ENCODE measurements at regions not wholly inside any gene's neighbourhood (a gene's known extent, or its start where the extent isn't known, plus 50 kb on each side); places are given as distances from the start of the nearest gene placed in this dataset.
A peak's percentile ranks its signal among the peaks of the same experiment; 100 is the strongest.

- H3K36me3 ChIP-seq (replicated peaks) = no peaks in the 10 kb centered on the region
- no peak overlapping the region for H3K4me3 ChIP-seq
- no peak for DNase-seq (ENCODE audit: low spot score in 2 of 2)
- peaks cover 10% of the 10 kb centered on the region for H3K27me3 ChIP-seq (ENCODE audit: low read depth)
- H3K9me3 ChIP-seq = no peaks in the 10 kb centered on the region
- H3K4me1 ChIP-seq = no peaks in the 10 kb centered on the region
- in situ Hi-C loops (cut with MboI; ENCODE audit: low sequenced_read_pairs) = no loop called here
Measured at GRCh38 chr4:77413766-77414165, 191.9 kb upstream of the CXCL13 start.

- H3K9me3 ChIP-seq = no peaks in the 10 kb centered on the region
- H3K27me3 ChIP-seq (ENCODE audit: low read depth) = peaks cover 10% of the 10 kb centered on the region
- no peaks in the 10 kb centered on the region for H3K4me1 ChIP-seq
- DNase-seq (ENCODE audit: low spot score in 2 of 2) = no peak
- in situ Hi-C loops (cut with MboI; ENCODE audit: low sequenced_read_pairs) = no loop called here
- no peak overlapping the region for H3K4me3 ChIP-seq
- H3K36me3 ChIP-seq (replicated peaks) = no peaks in the 10 kb centered on the region
Measured at GRCh38 chr4:77415689-77416088, 189.9 kb upstream of the CXCL13 start.

GRCh38 chr4:77418333-77418732 is 187.3 kb upstream of the CXCL13 start:
- Histone ChIP-seq H3K27me3 (ENCODE audit: low read depth) (peaks cover 6% of the 10 kb centered on the region), H3K4me3 (no peak overlapping the region), H3K9me3 (no peaks in the 10 kb centered on the region), H3K36me3 (replicated peaks) (no peaks in the 10 kb centered on the region), H3K4me1 (no peaks in the 10 kb centered on the region)
- in situ Hi-C loops (cut with MboI; ENCODE audit: low sequenced_read_pairs) = no loop called here
- DNase-seq (ENCODE audit: low spot score in 2 of 2) = no peak

GRCh38 chr4:77430847-77431246 is 174.8 kb upstream of the CXCL13 start:
- no peaks in the 10 kb centered on the region for H3K4me1 ChIP-seq
- no peaks in the 10 kb centered on the region for H3K27me3 ChIP-seq (ENCODE audit: low read depth)

GRCh38 chr4:77431546-77431945 is 174.1 kb upstream of the CXCL13 start:
- in situ Hi-C loops (cut with MboI; ENCODE audit: low sequenced_read_pairs) = no loop called here
- Histone ChIP-seq H3K9me3 (no peaks in the 10 kb centered on the region), H3K4me3 (no peak overlapping the region), H3K27me3 (ENCODE audit: low read depth) (no peaks in the 10 kb centered on the region), H3K4me1 (no peaks in the 10 kb centered on the region), H3K36me3 (replicated peaks) (no peaks in the 10 kb centered on the region)
- no peak for DNase-seq (ENCODE audit: low spot score in 2 of 2)

More at GRCh38 chr4:77430847-77431246, 174.8 kb upstream of the CXCL13 start:
- Histone ChIP-seq H3K9me3 (no peaks in the 10 kb centered on the region), H3K36me3 (replicated peaks) (no peaks in the 10 kb centered on the region), H3K4me3 (no peak overlapping the region)
- DNase-seq (ENCODE audit: low spot score in 2 of 2) = no peak
- in situ Hi-C loops (cut with MboI; ENCODE audit: low sequenced_read_pairs) = no loop called here

GRCh38 chr4:77432717-77433417 is 172.8 kb upstream of the CXCL13 start:
- Histone ChIP-seq H3K4me3 (no peak overlapping the region), H3K36me3 (replicated peaks) (no peaks in the 10 kb centered on the region), H3K4me1 (no peaks in the 10 kb centered on the region), H3K9me3 (no peaks in the 10 kb centered on the region), H3K27me3 (ENCODE audit: low read depth) (no peaks in the 10 kb centered on the region)
- in situ Hi-C loops (cut with MboI; ENCODE audit: low sequenced_read_pairs) = no loop called here
- no peak for DNase-seq (ENCODE audit: low spot score in 2 of 2)

- Histone ChIP-seq H3K27me3 (ENCODE audit: low read depth) (no peaks in the 10 kb centered on the region), H3K36me3 (replicated peaks) (no peaks in the 10 kb centered on the region), H3K4me3 (no peak overlapping the region), H3K9me3 (no peaks in the 10 kb centered on the region), H3K4me1 (no peaks in the 10 kb centered on the region)
- peak; percentile 16 to 37 for DNase-seq (ENCODE audit: low spot score in 2 of 2)
- in situ Hi-C loops (cut with MboI; ENCODE audit: low sequenced_read_pairs) = no loop called here
Measured at GRCh38 chr4:77433418-77433733, 172.2 kb upstream of the CXCL13 start.

GRCh38 chr4:77434299-77435092 is 171.1 kb upstream of the CXCL13 start:
- no peaks in the 10 kb centered on the region for H3K27me3 ChIP-seq (ENCODE audit: low read depth)
- no peaks in the 10 kb centered on the region for H3K36me3 ChIP-seq (replicated peaks)
- in situ Hi-C loops (cut with MboI; ENCODE audit: low sequenced_read_pairs) = no loop called here
- no peaks in the 10 kb centered on the region for H3K4me1 ChIP-seq
- DNase-seq (ENCODE audit: low spot score in 2 of 2) = no peak
- H3K9me3 ChIP-seq = no peaks in the 10 kb centered on the region
- H3K4me3 ChIP-seq = no peak overlapping the region

GRCh38 chr4:77437079-77437478 is 168.5 kb upstream of the CXCL13 start:
- Histone ChIP-seq H3K9me3 (no peaks in the 10 kb centered on the region), H3K36me3 (replicated peaks) (no peaks in the 10 kb centered on the region), H3K4me3 (no peak overlapping the region), H3K4me1 (no peaks in the 10 kb centered on the region), H3K27me3 (ENCODE audit: low read depth) (no peaks in the 10 kb centered on the region)
- in situ Hi-C loops (cut with MboI; ENCODE audit: low sequenced_read_pairs) = no loop called here
- no peak for DNase-seq (ENCODE audit: low spot score in 2 of 2)

GRCh38 chr4:77438549-77438948 is 167.1 kb upstream of the CXCL13 start:
- Histone ChIP-seq H3K4me3 (no peak overlapping the region), H3K9me3 (no peaks in the 10 kb centered on the region), H3K27me3 (ENCODE audit: low read depth) (no peaks in the 10 kb centered on the region), H3K36me3 (replicated peaks) (no peaks in the 10 kb centered on the region), H3K4me1 (no peaks in the 10 kb centered on the region)
- in situ Hi-C loops (cut with MboI; ENCODE audit: low sequenced_read_pairs) = no loop called here
- DNase-seq (ENCODE audit: low spot score in 2 of 2) = no peak

- Histone ChIP-seq H3K4me1 (no peaks in the 10 kb centered on the region), H3K4me3 (no peak overlapping the region), H3K36me3 (replicated peaks) (no peaks in the 10 kb centered on the region), H3K27me3 (ENCODE audit: low read depth) (no peaks in the 10 kb centered on the region; the same call in 1 of the 2 replicates), H3K9me3 (no peaks in the 10 kb centered on the region)
- DNase-seq (ENCODE audit: low spot score in 2 of 2) = no peak
- in situ Hi-C loops (cut with MboI; ENCODE audit: low sequenced_read_pairs) = no loop called here
Measured at GRCh38 chr4:77443941-77444340, 161.7 kb upstream of the CXCL13 start.

GRCh38 chr4:77445823-77446222 is 159.8 kb upstream of the CXCL13 start:
- H3K27me3 ChIP-seq (ENCODE audit: low read depth) = no peaks in the 10 kb centered on the region; the same call in 1 of the 2 replicates
- H3K36me3 ChIP-seq (replicated peaks) = no peaks in the 10 kb centered on the region
- DNase-seq (ENCODE audit: low spot score in 2 of 2) = no peak
- no peaks in the 10 kb centered on the region for H3K9me3 ChIP-seq
- in situ Hi-C loops (cut with MboI; ENCODE audit: low sequenced_read_pairs) = no loop called here
- no peak overlapping the region for H3K4me3 ChIP-seq
- H3K4me1 ChIP-seq = no peaks in the 10 kb centered on the region

- no peaks in the 10 kb centered on the region for H3K9me3 ChIP-seq
- in situ Hi-C loops (cut with MboI; ENCODE audit: low sequenced_read_pairs) = no loop called here
- no peak for DNase-seq (ENCODE audit: low spot score in 2 of 2)
- no peak overlapping the region for H3K4me3 ChIP-seq
- no peaks in the 10 kb centered on the region for H3K4me1 ChIP-seq
- no peaks in the 10 kb centered on the region; the same call in 1 of the 2 replicates for H3K27me3 ChIP-seq (ENCODE audit: low read depth)
- H3K36me3 ChIP-seq (replicated peaks) = no peaks in the 10 kb centered on the region
Measured at GRCh38 chr4:77446601-77447000, 159.0 kb upstream of the CXCL13 start.

- H3K9me3 ChIP-seq = no peaks in the 10 kb centered on the region
- in situ Hi-C loops (cut with MboI; ENCODE audit: low sequenced_read_pairs) = no loop called here
- H3K4me1 ChIP-seq = no peaks in the 10 kb centered on the region
- DNase-seq (ENCODE audit: low spot score in 2 of 2) = no peak
- H3K4me3 ChIP-seq = no peak overlapping the region
- no peaks in the 10 kb centered on the region for H3K36me3 ChIP-seq (replicated peaks)
- H3K27me3 ChIP-seq (ENCODE audit: low read depth) = no peaks in the 10 kb centered on the region; the same call in 1 of the 2 replicates
Measured at GRCh38 chr4:77449171-77449570, 156.4 kb upstream of the CXCL13 start.

Data from HAP-1 (cell line).